GM12878 (cell line): ENCODE measurements at regions not wholly inside any gene's neighbourhood (a gene's known extent, or its start where the extent isn't known, plus 50 kb on each side); places are given as distances from the start of the nearest gene placed in this dataset.
A peak's percentile ranks its signal among the peaks of the same experiment; 100 is the strongest.

Experiments used
- ATAC-seq: fragments of 200-7000 bp; cut with Tn5 transposase; 3 replicates; pipeline ENCODE4 v1.9.1; 2020; ENCODE audit warnings: mild to moderate bottlenecking, moderate library complexity
- BruUV-seq: library from RNA; stranded (reverse); fragments of 400-500 nt; replicated peaks from 2 replicates; lab custom pipeline; 2021; lab: Mats Ljungman, UMichigan
- CTCF ChIA-PET: fragments of 300-600 bp; sonication (Branson Sonifier 250); formaldehyde crosslinking; extraction: SDS; loops from one replicate; lab custom pipeline; 2021; ENCODE audit warnings: inconsistent platforms; lab: Yijun Ruan, JAX
- POLR2A ChIA-PET: fragments of 350-600 bp; formaldehyde crosslinking; extraction: SDS; loops from one replicate; lab custom pipeline; 2021; ENCODE audit warnings: inconsistent platforms; lab: Charles Lee
- RAD21 ChIA-PET: fragments of 300-600 bp; sonication (Branson Sonifier 250); formaldehyde crosslinking; loops from one replicate; lab custom pipeline; 2023; ENCODE audit warnings: antibody characterized with exemption; ENCODE audit not compliant: unreplicated experiment; lab: Charles Lee
- SMC1A ChIA-PET: fragments of 300-600 bp; sonication (Branson Sonifier 250); formaldehyde crosslinking; loops from one replicate; lab custom pipeline; 2023; ENCODE audit not compliant: unreplicated experiment, uncharacterized antibody; lab: Charles Lee
- DNase-seq: peaks from one replicate; pipeline ENCODE4 v3.0.0-alpha.2; 2011; ENCODE audit warnings: low read depth, low spot score
- FAIRE-seq: peaks from 3 replicates; lab custom pipeline; 2011; peaks lifted over from hg19 to GRCh38; lab: Jason Lieb, UNC
- H2AFZ ChIP-seq: 2 replicates; pipeline ENCODE4 v1.6.0; 2011; ENCODE audit warnings: low read depth, low read length, control low read depth; ENCODE audit not compliant: control insufficient read depth
- H3K27ac ChIP-seq: 2 replicates; pipeline ENCODE4 v1.5.1; 2011; ENCODE audit warnings: control low read depth; ENCODE audit not compliant: control insufficient read depth, insufficient read depth
- H3K27me3 ChIP-seq, 2 experiments: replicated peaks in 1 of 2; 2 replicates each; pipeline versions ENCODE4 v1.6.0 to v1.6.1; 2011; ENCODE audit warnings: low read length in 1 of 2; ENCODE audit not compliant: control insufficient read depth in 2 of 2, insufficient read depth in 2 of 2
- H3K36me3 ChIP-seq, 2 experiments: 2 replicates each; pipeline ENCODE4 v1.5.1; 2011; ENCODE audit warnings: low read length in 1 of 2; ENCODE audit not compliant: control insufficient read depth in 2 of 2, insufficient read depth in 2 of 2
- H3K4me1 ChIP-seq: 2 replicates; pipeline ENCODE4 v1.6.1; 2011; ENCODE audit warnings: mild to moderate bottlenecking, low read length, moderate library complexity, mixed read lengths; ENCODE audit not compliant: control insufficient read depth, insufficient read depth
- H3K4me2 ChIP-seq: 2 replicates; pipeline ENCODE4 v1.6.0; 2011; ENCODE audit warnings: control low read depth; ENCODE audit not compliant: control insufficient read depth, insufficient read depth
- H3K4me3 ChIP-seq: fragments of 200-600 bp; sonication (generic); 2 replicates; pipeline ENCODE4 v1.5.1; 2016
- H3K79me2 ChIP-seq: 2 replicates; pipeline ENCODE4 v1.6.0; 2011; ENCODE audit warnings: low read length; ENCODE audit not compliant: control insufficient read depth, insufficient read depth
- H3K9ac ChIP-seq: 2 replicates; pipeline ENCODE4 v1.8.0; 2011; ENCODE audit warnings: low read length, control low read depth, mixed read lengths; ENCODE audit not compliant: control insufficient read depth, insufficient read depth
- H3K9me3 ChIP-seq: replicated peaks from 3 replicates; pipeline ENCODE4 v1.5.1; 2011; ENCODE audit warnings: mild to moderate bottlenecking, low read length; ENCODE audit not compliant: control insufficient read depth, insufficient read depth
- H4K20me1 ChIP-seq: 2 replicates; pipeline ENCODE4 v1.6.0; 2011; ENCODE audit not compliant: control insufficient read depth, insufficient read depth
- BACH1 ChIP-seq: fragments of 450-650 bp; IDR thresholded peaks from 2 replicates; pipeline ENCODE4 v1.6.1; 2017; ENCODE audit warnings: mild to moderate bottlenecking, borderline replicate concordance
- BCL3 ChIP-seq: IDR thresholded peaks from 2 replicates; pipeline ENCODE4 v1.6.1; 2011; ENCODE audit warnings: borderline replicate concordance, low read depth, mild to moderate bottlenecking, moderate library complexity, low read length; ENCODE audit not compliant: insufficient read depth, poor library complexity, severe bottlenecking
- EP300 ChIP-seq, 2 experiments: fragments of 150-350 bp in 1 of 2; IDR thresholded peaks; 2 replicates each; pipeline ENCODE4 v1.6.1; 2011 to 2012; ENCODE audit warnings: low read depth in 2 of 2, low read length in 2 of 2, borderline replicate concordance in 1 of 2, improper control_type of control experiment in 1 of 2, inconsistent platforms in 1 of 2; ENCODE audit not compliant: control insufficient read depth in 1 of 2
- ESRRA ChIP-seq: IDR thresholded peaks from 2 replicates; pipeline ENCODE4 v1.6.1; 2012; ENCODE audit warnings: mild to moderate bottlenecking, low read length, improper control_type of control experiment
- ETV6 ChIP-seq, 2 experiments: fragments of 450-650 bp in 1 of 2; IDR thresholded peaks in 1 of 2; conservative IDR thresholded peaks in 1 of 2; 2 replicates each; pipeline ENCODE4 v1.6.1; 2014; ENCODE audit warnings: antibody characterized with exemption in 1 of 2, borderline replicate concordance in 1 of 2, low read depth in 1 of 2, mild to moderate bottlenecking in 1 of 2, moderate library complexity in 1 of 2
- IRF4 ChIP-seq: IDR thresholded peaks from 2 replicates; pipeline ENCODE4 v1.6.1; 2011; ENCODE audit warnings: low read depth, low read length
- KAT2A ChIP-seq: conservative IDR thresholded peaks from 2 replicates; pipeline ENCODE4 v1.6.1; 2011; ENCODE audit warnings: low read depth, low read length; ENCODE audit not compliant: control insufficient read depth
- MEF2B ChIP-seq: fragments of 450-650 bp; IDR thresholded peaks from 2 replicates; pipeline ENCODE4 v1.6.1; 2018; ENCODE audit warnings: mild to moderate bottlenecking, moderate library complexity; ENCODE audit not compliant: partially characterized antibody, poor library complexity, severe bottlenecking
- MXI1 ChIP-seq: fragments of 150-350 bp; IDR thresholded peaks from 2 replicates; pipeline ENCODE4 v1.6.1; 2011; ENCODE audit warnings: low read depth, mild to moderate bottlenecking, inconsistent platforms, low read length, improper control_type of control experiment
- POLR2AphosphoS5 ChIP-seq: IDR thresholded peaks from 2 replicates; pipeline ENCODE4 v1.6.1; 2011; ENCODE audit warnings: mild to moderate bottlenecking, low read length, inconsistent platforms
- POU2F2 ChIP-seq: IDR thresholded peaks from 3 replicates; pipeline ENCODE4 v1.6.1; 2011; ENCODE audit warnings: low read depth, mild to moderate bottlenecking, low read length, borderline replicate concordance
- SIX5 ChIP-seq: IDR thresholded peaks from 2 replicates; pipeline ENCODE4 v1.6.1; 2011; ENCODE audit warnings: mild to moderate bottlenecking, low read depth, low read length, moderate library complexity; ENCODE audit not compliant: severe bottlenecking
- STAT3 ChIP-seq: IDR thresholded peaks from 2 replicates; pipeline ENCODE4 v1.6.1; 2011; ENCODE audit warnings: low read depth, low read length, improper control_type of control experiment
- SUZ12 ChIP-seq: fragments of 200-600 bp; sonication (generic); IDR thresholded peaks from one replicate; pipeline ENCODE4 v1.6.1; 2018; ENCODE audit warnings: antibody characterized with exemption, mild to moderate bottlenecking; ENCODE audit not compliant: unreplicated experiment
- USF2 ChIP-seq: IDR thresholded peaks from 2 replicates; pipeline ENCODE4 v1.6.1; 2011; ENCODE audit warnings: low read depth, low read length, improper control_type of control experiment, borderline replicate concordance
- ZNF687 ChIP-seq: fragments of 450-650 bp; IDR thresholded peaks from 2 replicates; pipeline ENCODE4 v1.6.1; 2017; ENCODE audit warnings: mild to moderate bottlenecking, moderate library complexity
- WGBS: methylation state at CpG from one replicate; pipeline ENCODE4 v1.1.6; 2016; ENCODE audit warnings: low lambda C conversion rate; ENCODE audit not compliant: insufficient replicate concordance, insufficient coverage; ENCODE audit errors: missing lambda C conversion rate; 5-methylcytosine and 5-hydroxymethylcytosine counted together
- in situ Hi-C: fragments of 300-500 bp; cut with MboI; formaldehyde crosslinking; loops from 9 replicates; pipeline ENCODE4 v1.14.3; 2018; ENCODE audit warnings: mixed read lengths
- intact Hi-C: fragments of 100-400 bp; cut with micrococcal nuclease; formaldehyde crosslinking; loops from one replicate; pipeline ENCODE4 v1.14.2; 2022; ENCODE audit not compliant: unreplicated experiment

GRCh38 chr2:8527031-8527430 is 154.8 kb upstream of the ID2 start (continued):
- TF ChIP-seq KAT2A (no peak), ZNF687 (0 out of 2 replicates have a peak, but pooled peaks have one; percentile 24)

- no peak for ATAC-seq
- no TSS peak for BruUV-seq
- POLR2A ChIA-PET = interaction anchor here (1.0 to 6.2 kb wide), 3 partner anchors 11 to 154 kb away, joined by 3 to 42 read pairs (median 6); partner anchors contain the start of gene ID2
- SMC1A ChIA-PET = interaction anchor here (17.9 kb wide), 1 partner anchor 12 kb away, joined by 284 read pairs; no protein-coding TSS in a partner anchor
- no peak for FAIRE-seq
- Histone ChIP-seq H3K79me2 (no peaks in the 10 kb centered on the region), H3K9ac (no peak overlapping the region), H3K36me3 (no peaks in the 10 kb centered on the region), H3K27ac (no peak overlapping the region), H3K27me3 (no peaks in the 10 kb centered on the region), H3K9me3 (peaks cover 11% of the 10 kb centered on the region; the same call in 2 of the 3 replicates), H2AFZ (no peak overlapping the region), H3K4me1 (peaks cover 48% of the 10 kb centered on the region), H4K20me1 (no peaks in the 10 kb centered on the region), H3K4me2 (no peak overlapping the region), H3K4me3 (no peak overlapping the region)
- in situ Hi-C loops = loop anchor here (5.0 kb wide), 1 partner anchor 160 kb away; no protein-coding TSS in a partner anchor
- 50% methylated on average over 2 of the region's 4 CpGs for WGBS
- RAD21 ChIA-PET = interaction anchor here (17.7 kb wide), 1 partner anchor 13 kb away, joined by 322 read pairs; no protein-coding TSS in a partner anchor
- no peak for DNase-seq
- intact Hi-C loops = loop anchor here (5.0 kb wide), 4 partner anchors 40 to 235 kb away; no protein-coding TSS in a partner anchor
- CTCF ChIA-PET = interaction anchor here (2.9 to 3.1 kb wide), 2 partner anchors 11 kb away, joined by 7 to 10 read pairs; no protein-coding TSS in a partner anchor
- TF ChIP-seq SUZ12 (no peak), USF2 (no peak), MEF2B (no peak), EP300 (IDR thresholded peaks at IDR 0.05; ENCODE audit: borderline replicate concordance in 1 of 2, control insufficient read depth in 1 of 2, low read depth in 2 of 2, low read length in 2 of 2) (no peak), STAT3 (no peak), ETV6 (conservative IDR thresholded peaks at IDR 0.05 in 1 of 2, IDR thresholded peaks at IDR 0.05 in 1 of 2; ENCODE audit: borderline replicate concordance in 1 of 2, low read depth in 1 of 2) (no peak), ESRRA (no peak), IRF4 (no peak), POU2F2 (no peak), POLR2AphosphoS5 (no peak), BCL3 (no peak), SIX5 (no peak), BACH1 (no peak), MXI1 (no peak)
Measured at GRCh38 chr2:8527676-8528075, 154.2 kb upstream of the ID2 start.
